ENCODE measurements at regions not wholly inside any gene's neighbourhood (a gene's known extent, or its start where the extent isn't known, plus 50 kb on each side); places are given as distances from the start of the nearest gene placed in this dataset.

- TF ChIP-seq CTCF (IDR thresholded peaks at IDR 0.05; ENCODE audit: low read depth, low read length) (no peak), POLR2A (IDR thresholded peaks at IDR 0.05; ENCODE audit: extremely low read depth, insufficient read length) (no peak), MAX (IDR thresholded peaks at IDR 0.05; ENCODE audit: low read depth, low read length) (no peak), MYC (IDR thresholded peaks at IDR 0.05; ENCODE audit: low read depth, low read length) (no peak)
Measured at GRCh38 chr6:155832596-155832995, 377.0 kb upstream of the NOX3 start.
